Adrenal gland (tissue), 9 donors: ENCODE measurements at regions not wholly inside any gene's neighbourhood (a gene's known extent, or its start where the extent isn't known, plus 50 kb on each side); places are given as distances from the start of the nearest gene placed in this dataset.

ENCODE experiments used
- DNase-seq, 7 donors: peaks; one replicate each; pipeline ENCODE4 v3.0.0-alpha.2; 2019 to 2020
- H3K27ac ChIP-seq, 5 donors: fragments of 200-600 bp; sonication (generic) in 4 of 5; 1 replicate in 3 of 5; 2 replicates in 2 of 5; pipeline versions ENCODE4 v1.5.1 to v1.8.0; 2016 to 2020; ENCODE audit warnings: mild to moderate bottlenecking in 1 of 5
- H3K27me3 ChIP-seq: fragments of 200-600 bp; 2 replicates; pipeline ENCODE4 v1.8.0; 2021
- H3K36me3 ChIP-seq, 2 donors: fragments of 200-600 bp; replicated peaks in 1 of 2; 1 replicate in 1 of 2; 2 replicates in 1 of 2; pipeline versions ENCODE4 v1.5.1 to v1.8.0; 2018 to 2022
- H3K4me1 ChIP-seq, 2 donors: fragments of 200-600 bp; replicated peaks in 1 of 2; 1 replicate in 1 of 2; 2 replicates in 1 of 2; pipeline versions ENCODE4 v1.5.1 to v1.8.0; 2018 to 2021
- H3K4me3 ChIP-seq, 4 donors: fragments of 200-600 bp; sonication (generic) in 3 of 4; one replicate each; pipeline ENCODE4 v1.5.1; 2016 to 2018
- H3K9me3 ChIP-seq, 3 donors: fragments of 200-600 bp; sonication (generic) in 1 of 3; replicated peaks in 1 of 3; 1 replicate in 2 of 3; 2 replicates in 1 of 3; pipeline versions ENCODE4 v1.5.1 to v1.8.0; 2016 to 2021
- CTCF ChIP-seq, 6 experiments: fragments of 450-650 bp in 4 of 6; fragments of 200-600 bp in 2 of 6; sonication (generic) in 1 of 6; IDR thresholded peaks; 1 replicate in 5 of 6; 2 replicates in 1 of 6; pipeline versions ENCODE4 v1.5.1 to v1.8.0; 2016 to 2021; ENCODE audit warnings: antibody characterized with exemption in 6 of 6, mild to moderate bottlenecking in 2 of 6, moderate library complexity in 1 of 6
- POLR2A ChIP-seq, 2 donors: fragments of 450-650 bp; IDR thresholded peaks; one replicate each; pipeline ENCODE4 v1.6.1; 2017; ENCODE audit warnings: antibody characterized with exemption in 2 of 2, mild to moderate bottlenecking in 2 of 2, moderate library complexity in 1 of 2
- WGBS, 4 donors: extraction: QIAGEN DNeasy Blood & Tissue Kit in 2 of 4; methylation state at CpG; one replicate each; pipeline versions ENCODE4 v1.1.5 to v1.1.7; 2013 to 2017; 5-methylcytosine and 5-hydroxymethylcytosine counted together
- intact Hi-C, 2 donors: fragments of 100-400 bp; cut with DNase I; formaldehyde crosslinking; loops; one replicate each; pipeline versions ENCODE4 v1.14.1 to v1.15.0; 2022 to 2023
- donor health status: healthy with polysubstance abuse.
- donor health status: Bipolar disorder and iron deficiency.
- donor health status: DM: yes; HTN: yes; CAD: no.
- donor health status: DM: no; HTN: no; CAD: no.
- donor health status: DM: no; HTN: no; CAD: no.

GRCh38 chr11:104784684-104785460 lies 113.4 kb downstream of the CASP12 start:
- no peaks in the 10 kb centered on the region for H3K36me3 ChIP-seq
- H3K9me3 ChIP-seq: no peaks in the 10 kb centered on the region
- 72 to 83% (median 77%) methylated on average over 4 of the region's 4 CpGs for WGBS, 4 donors
- TF ChIP-seq CTCF (IDR thresholded peaks at IDR 0.05): no peak
- no peak for TF ChIP-seq POLR2A (IDR thresholded peaks at IDR 0.05)
- intact Hi-C loops: no loop called here
- no peak for DNase-seq
- H3K4me1 ChIP-seq: no peaks in the 10 kb centered on the region
- no peaks in the 10 kb centered on the region for H3K27me3 ChIP-seq
- H3K27ac ChIP-seq: no peak overlapping the region
- H3K4me3 ChIP-seq: no peak overlapping the region

GRCh38 chr11:104783241-104783640 lies 115.0 kb downstream of the CASP12 start:
- Histone ChIP-seq H3K4me3 (no peak overlapping the region), H3K27me3 (no peaks in the 10 kb centered on the region)
- WGBS, 4 donors: 84 to 97% (median 90%) methylated on average over 2 of the region's 2 CpGs

GRCh38 chr11:104782377-104782754 lies 115.9 kb downstream of the CASP12 start:
- H3K27me3 ChIP-seq: no peaks in the 10 kb centered on the region
- no peak for DNase-seq
- no peaks in the 10 kb centered on the region for H3K4me1 ChIP-seq
- no peak overlapping the region for H3K4me3 ChIP-seq
- no peak overlapping the region for H3K27ac ChIP-seq
- TF ChIP-seq POLR2A (IDR thresholded peaks at IDR 0.05) (no peak), CTCF (IDR thresholded peaks at IDR 0.05) (no peak)
- no peaks in the 10 kb centered on the region for H3K36me3 ChIP-seq
- no peaks in the 10 kb centered on the region for H3K9me3 ChIP-seq
- WGBS, 4 donors: 78 to 100% (median 83%) methylated on average over 1 of the region's 1 CpG
- intact Hi-C loops: no loop called here

More at GRCh38 chr11:104783241-104783640, 115.0 kb downstream of the CASP12 start:
- Histone ChIP-seq H3K4me1 (no peaks in the 10 kb centered on the region), H3K9me3 (no peaks in the 10 kb centered on the region), H3K27ac (no peak overlapping the region), H3K36me3 (no peaks in the 10 kb centered on the region)
- intact Hi-C loops: no loop called here
- no peak for TF ChIP-seq CTCF (IDR thresholded peaks at IDR 0.05)
- TF ChIP-seq POLR2A (IDR thresholded peaks at IDR 0.05): no peak
- DNase-seq: no peak

GRCh38 chr11:104781719-104782376 lies 116.4 kb downstream of the CASP12 start:
- no peak overlapping the region for H3K4me3 ChIP-seq
- H3K27me3 ChIP-seq: no peaks in the 10 kb centered on the region
- H3K9me3 ChIP-seq: no peaks in the 10 kb centered on the region
- intact Hi-C loops: no loop called here
- 69 to 87% (median 84%) methylated on average over 4 of the region's 4 CpGs for WGBS, 4 donors
- H3K36me3 ChIP-seq: no peaks in the 10 kb centered on the region
- no peak overlapping the region for H3K27ac ChIP-seq
- H3K4me1 ChIP-seq: no peaks in the 10 kb centered on the region
- DNase-seq: no peak
- no peak for TF ChIP-seq POLR2A (IDR thresholded peaks at IDR 0.05)
- TF ChIP-seq CTCF (IDR thresholded peaks at IDR 0.05): no peak
